Activated gamma-delta T cell treated with anti-CD3 and anti-CD28 coated beads, Interleukin-2, amount 50 U/mL, for 16 hours (primary cell): ENCODE measurements at regions not wholly inside any gene's neighbourhood (a gene's known extent, or its start where the extent isn't known, plus 50 kb on each side); places are given as distances from the start of the nearest gene placed in this dataset.

Source experiments
- DNase-seq: peaks from one replicate; pipeline ENCODE4 v3.0.0-alpha.2; 2020; ENCODE audit warnings: low read depth

DNA sequence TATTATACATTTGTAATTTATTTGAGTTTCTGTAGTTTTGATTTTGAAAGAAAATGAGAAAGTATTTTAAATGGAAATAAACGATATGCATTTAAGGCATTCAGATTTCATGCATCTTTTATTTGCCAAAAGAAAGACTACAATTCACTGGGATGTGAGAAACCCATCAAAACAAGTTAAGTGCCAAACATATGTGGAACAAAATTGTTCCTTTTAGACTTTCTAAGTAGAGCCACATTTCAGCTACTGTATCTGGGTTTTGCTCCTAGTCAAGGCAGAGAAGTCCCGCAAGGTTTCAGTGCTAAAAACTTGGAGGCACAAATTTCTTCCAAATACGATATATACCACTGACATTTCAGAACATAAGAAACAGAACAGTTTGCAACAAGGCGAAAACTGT lies 1191.9 kb downstream of the SLITRK5 start:
- no peak for DNase-seq

DNA sequence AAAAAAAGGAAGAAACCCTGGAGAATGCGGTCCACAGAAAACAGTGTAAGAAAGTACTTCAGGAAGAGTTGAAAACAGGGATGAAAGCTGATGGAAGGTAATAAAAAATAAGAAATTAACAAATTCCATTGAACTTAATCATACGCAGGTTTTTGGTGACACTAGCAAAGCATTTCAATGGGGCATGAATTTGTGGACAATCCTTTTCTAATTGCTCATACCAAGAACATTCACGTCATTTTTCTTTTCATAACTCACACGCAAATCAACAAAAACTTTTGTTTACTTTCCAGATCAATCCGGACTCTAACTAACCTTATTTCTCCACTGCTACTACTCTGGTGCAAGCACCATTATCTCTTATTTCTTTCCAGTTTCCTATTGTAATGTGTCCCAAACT lies 1195.0 kb downstream of the SLITRK5 start:
- DNase-seq: no peak

DNA sequence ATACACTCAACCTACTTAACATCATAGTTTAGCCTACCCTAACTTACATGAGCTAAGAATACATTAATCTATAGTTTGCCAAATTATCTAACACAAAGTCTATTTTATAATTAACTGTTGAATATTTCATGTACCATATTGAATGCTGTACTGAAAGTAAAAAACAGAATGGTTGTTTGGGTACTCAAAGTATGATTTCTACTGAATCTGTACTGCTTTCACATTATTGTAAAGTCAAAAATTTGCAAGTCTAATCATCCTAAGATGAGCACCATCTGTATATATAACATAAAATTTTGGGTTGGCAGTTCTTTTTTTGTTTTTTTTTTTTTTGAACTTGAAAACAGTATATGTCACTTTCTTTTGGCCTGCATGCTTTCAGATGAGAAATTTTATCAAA lies 1212.6 kb downstream of the SLITRK5 start:
- DNase-seq: no peak

DNA sequence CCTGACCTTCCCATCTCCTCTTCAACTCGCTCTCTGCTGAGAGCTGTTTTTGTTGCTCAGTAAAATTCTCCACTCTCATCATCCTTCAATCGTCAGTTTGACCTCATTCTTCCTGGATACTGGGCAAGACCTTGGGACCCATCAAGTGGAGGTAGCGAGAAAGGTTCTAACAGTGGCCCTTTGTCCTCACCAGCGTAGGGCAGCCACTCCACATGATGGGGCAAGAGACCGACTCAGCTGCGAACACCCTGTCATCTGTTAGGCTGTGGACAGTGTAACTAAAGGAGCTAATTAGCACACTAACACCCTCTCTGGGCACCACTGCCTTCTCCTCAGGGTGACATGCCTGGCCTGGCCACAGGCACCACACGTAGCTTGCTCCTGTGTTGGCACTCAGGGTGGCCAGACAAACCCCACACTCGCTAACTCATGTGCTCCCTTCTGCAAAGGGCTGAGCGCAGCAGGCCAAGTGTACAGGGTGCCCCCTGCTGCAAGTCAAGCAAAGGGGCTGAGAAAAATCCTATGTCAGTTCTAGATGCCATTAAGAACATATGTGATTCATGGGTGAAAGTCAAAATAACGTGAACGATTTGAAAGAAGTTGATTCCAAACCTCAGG lies 1216.0 kb downstream of the SLITRK5 start:
- no peak for DNase-seq

DNA sequence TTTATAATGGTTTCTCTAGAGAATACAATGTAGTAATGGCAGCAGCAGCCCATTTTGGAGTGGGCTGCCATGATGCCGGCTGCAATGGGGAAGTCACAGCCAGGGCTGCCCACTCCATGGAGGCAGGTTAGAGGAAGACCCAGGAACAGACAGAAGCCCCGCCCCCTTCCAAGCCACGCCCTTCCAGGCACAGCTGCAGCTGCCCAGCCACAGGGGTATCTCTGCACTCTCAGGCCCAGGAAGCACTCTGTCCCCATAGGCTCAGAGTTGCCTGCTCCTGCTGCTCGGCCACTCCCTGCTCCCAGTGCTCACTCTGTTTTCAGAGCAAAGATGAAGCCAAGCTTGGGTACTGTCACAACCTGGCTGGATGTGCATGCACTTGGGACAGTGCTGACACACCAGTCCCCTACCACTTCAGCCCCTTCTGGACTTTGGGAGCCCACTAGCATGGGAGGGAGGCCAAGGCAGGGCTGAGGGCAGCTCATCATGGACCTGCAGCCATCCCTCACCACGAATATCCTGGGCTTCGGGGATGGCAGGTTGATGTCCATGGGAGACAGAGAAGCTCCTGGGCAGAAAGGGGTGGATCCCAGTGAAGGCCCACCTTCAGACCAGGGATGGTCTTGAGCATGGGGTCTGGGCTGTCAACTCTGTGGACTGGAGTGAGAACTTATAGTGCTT lies 1224.2 kb downstream of the SLITRK5 start:
- DNase-seq: no peak

DNA sequence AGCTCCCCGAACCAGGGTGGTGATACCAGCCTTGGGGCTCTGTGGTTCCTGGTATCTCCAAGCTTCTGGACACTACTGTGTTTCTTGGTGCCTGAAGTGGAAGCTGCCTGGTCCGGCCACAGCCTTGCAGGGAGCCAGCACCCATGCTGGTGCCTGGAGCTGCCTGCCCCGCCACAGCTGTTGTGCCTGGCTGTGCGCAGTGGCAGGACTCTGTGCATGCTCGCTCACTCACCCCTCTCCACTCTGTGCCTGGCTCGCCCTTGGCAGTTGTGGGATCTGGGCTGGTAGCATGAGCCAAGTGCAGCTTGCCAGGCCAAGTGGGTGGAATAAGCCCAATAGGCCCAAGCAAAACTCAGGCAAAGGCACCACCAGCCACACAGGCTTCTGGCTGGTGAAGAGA lies 1225.3 kb downstream of the SLITRK5 start:
- DNase-seq: no peak

DNA sequence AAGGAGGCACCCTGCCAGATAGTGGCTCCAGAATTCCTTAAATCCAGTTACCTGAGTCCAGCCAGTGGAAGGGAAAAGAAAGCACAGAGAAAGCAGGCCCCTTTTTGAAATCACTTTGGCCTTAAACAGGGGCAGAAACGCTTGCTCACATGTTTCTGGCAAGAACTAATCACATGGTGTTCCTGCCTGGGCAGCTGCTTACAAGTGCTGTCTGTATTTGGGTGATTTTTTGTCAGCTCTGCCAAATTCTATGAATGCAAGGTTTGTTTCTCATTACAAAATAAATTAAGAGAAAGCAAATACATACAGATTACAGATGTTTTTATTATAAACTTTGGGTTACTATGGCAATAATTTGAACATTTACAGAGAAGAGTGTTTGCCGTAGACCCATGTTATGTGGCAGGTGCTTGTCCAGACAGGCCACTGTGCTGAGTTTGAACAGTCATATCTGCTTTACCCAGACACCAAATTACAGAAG lies 1237.8 kb downstream of the SLITRK5 start:
- DNase-seq: no peak

DNA sequence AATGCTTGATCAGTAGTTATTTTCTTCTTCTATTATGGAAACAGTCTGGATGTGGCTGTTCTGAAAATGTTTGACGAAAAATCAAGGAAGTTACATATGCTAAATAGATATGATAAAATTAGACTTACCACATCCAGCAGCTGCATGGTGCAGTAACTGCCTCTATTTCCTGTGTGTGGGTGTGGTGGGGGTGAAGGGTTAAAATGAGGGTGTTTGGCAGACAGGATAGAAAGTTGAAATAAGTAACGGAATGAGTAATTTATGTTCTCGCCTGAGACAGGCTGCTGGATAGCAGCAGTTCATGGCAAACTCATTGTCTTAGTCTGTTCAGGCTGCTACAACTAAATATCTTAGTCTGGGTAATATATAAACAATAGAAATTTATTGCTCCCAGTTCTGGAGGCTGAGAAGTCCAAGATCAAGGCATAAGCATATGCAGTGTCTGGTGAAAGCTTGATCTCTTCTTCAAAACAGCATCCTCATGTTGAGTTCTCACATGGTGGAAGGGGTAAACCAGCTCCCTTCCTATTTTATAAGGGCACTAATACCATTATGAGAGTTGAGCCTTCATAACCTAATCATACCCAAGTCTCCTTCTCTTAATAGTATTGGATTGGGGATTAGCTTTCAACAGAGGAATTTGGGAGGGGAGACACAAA lies 1248.9 kb downstream of the SLITRK5 start:
- DNase-seq: no peak

DNA sequence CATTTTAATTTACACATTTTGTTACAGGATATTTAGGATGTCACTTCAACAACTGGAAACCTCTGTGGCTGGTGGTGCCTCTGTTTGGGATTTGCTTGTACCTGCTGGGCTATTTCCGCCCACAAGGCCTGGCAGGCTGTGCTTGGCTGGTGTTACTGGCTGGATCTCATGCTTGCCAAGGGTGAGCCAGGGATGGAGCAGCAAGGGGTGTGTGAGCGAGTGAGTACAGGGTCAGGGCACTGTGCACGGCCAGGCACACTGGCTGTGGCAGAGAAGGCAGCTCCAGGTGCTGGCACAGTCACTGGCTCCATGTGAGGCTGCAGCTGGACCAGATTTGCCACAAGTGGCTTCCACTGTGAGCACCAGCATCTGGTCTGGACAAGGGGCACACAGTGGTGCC lies 1254.8 kb downstream of the SLITRK5 start:
- DNase-seq: no peak

DNA sequence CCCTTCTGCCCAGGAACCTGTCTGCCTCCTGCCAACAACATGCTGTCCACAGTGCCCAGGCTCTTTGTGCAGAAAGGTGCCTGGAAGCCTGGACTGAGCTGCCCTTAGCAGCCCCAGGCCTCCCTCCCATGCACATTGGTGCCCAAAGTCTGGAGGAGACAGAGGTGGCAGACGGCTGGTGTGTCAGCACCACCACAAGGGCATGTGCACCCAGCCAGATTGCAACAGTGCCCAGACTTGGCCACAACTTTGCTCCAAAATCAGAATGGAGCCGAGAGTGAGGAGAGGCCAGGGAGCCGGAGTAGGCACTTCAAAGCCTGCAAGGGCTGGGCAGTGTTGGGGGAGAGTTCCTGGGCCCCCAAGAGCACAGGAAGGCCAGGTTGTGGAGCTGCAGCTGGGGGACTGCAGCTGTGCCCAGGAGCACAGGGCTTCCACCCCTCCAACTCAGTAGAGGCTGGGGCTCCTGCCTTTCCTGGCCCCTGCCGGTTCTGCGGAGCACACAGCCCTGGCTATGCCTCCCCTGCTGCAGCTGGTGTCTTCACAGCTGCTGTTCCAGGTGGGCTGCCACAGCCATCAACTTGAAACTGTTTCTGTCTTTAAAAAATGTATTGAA lies 1255.8 kb downstream of the SLITRK5 start:
- DNase-seq: no peak

DNA sequence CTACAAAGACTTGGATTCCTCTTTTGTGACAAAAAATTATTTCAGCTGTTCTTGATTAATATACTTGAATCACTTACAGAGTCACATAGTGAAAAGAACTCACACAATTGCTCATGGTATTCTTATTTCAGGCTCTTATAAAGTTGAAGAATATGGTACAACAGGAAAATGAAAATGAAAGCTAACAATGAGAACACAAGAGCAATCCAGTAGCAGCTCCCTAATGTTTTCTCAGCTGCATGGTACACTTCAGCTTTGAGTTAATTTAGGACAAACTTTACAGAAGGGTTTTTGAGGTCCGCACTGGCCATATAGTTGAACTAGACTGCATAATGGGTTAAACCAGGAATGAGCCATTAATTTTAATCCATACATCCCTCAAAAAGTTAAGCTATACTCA lies 1261.8 kb downstream of the SLITRK5 start:
- no peak for DNase-seq

DNA sequence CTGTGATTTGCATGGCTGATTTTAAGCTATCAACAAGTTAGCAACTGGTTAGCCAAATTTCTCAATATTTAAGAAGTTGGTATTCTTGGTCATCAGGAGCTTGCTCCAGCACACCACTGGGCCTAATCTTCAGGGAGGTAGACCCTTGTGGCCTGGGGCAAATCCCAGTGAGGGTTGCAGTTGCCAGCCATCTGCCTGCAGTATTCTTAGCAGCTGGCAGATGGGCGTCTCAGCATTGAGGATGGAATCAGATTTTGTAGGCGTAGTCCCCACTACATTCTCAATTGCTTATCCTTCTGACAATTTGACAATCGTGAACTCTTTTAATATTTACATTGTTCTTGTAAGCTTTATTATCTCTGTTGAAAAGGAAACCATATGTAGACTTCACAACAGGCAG lies 1266.2 kb downstream of the SLITRK5 start:
- no peak for DNase-seq

DNA sequence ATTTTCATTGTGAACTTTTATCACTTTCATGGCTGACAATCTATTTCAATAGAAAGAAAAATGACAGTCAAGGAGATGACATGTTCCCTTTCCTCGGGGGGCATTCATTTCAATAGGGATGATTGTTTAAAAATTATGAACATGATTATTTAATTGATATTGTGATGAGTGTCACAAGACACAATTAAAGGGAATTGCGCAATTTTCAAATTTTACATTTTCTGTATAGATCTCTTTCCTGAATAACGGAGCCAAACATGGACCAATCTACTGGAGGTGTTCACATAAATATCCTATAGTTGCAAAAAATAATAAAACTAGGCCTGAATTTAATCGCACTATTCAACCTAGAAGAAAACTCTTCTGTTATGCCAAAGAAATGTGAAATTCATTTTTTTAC lies 1274.6 kb downstream of the SLITRK5 start:
- DNase-seq: no peak

DNA sequence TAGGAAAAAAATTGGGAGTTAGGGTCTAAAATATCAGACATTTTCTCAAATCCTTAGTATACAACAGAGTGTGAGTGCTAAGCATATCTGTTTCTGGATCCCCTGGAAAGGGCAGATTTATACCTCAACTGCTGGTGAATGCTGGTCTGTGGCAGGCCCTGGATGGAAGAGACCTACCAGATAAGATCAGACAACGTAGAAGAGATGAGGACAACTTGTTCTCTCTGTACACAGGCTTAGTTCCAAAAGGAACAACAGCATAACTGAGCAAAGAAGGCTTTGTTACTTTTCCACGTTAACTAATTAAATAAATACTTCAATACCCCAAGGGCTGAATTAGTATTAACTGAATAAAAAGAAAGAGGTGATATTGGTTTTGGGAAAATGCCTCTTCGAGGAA lies 1277.3 kb downstream of the SLITRK5 start:
- DNase-seq: no peak

DNA sequence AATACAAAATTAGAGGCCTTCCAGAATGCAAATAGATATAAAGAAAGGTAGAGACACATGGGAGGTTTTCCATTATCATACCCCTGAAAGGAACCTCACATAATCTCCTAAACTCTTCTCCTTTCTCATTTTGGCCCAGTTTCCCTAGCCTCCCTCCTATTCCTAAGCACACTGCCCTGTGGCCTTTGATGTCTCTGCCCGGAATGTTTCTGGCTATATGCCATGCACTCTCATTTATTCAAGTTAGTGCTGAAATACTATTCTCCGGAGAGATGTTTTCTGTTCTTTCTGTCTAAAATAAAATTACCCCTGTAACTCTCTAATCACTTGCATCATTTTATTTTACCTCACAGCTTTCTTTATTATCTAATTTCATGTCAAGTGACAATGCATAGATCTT lies 1287.7 kb downstream of the SLITRK5 start:
- no peak for DNase-seq

DNA sequence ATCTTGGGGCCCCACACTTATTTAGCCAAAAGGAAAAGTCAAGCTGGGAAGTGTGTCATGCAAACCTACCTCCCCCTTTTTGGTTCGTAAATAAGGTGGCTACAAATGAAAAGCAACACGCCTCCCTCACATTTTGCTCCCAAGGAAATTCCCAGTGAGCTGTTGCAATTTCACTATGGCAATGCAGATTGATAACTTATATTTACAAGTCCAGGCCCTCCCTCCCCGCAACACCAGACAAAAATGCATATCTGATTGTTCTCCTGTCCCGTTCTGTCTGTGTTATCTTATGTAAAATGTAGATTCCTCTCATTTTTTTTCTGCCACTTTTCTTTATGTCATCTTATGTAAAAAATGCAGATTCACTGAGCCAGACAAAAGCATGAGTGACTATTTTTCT lies 1305.3 kb downstream of the SLITRK5 start:
- DNase-seq: no peak

DNA sequence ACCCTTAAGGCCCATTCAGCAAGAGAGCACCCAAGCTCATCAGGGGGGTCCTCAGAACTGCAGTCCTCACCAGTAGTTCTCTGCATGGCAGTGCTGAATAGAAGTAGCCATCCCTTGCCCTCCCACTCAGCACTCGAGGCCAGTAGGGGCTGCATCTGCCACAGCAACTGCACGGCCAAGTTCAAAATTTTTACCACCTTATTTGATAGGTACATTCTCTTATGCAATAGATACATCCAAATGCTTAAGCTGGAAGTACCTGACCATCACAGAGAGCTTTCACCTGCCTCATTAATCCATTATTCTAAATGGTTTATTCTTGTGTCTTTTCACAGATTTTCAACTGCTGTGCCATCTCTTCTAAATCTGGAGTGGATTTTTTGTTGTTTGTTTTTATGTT lies 1307.4 kb downstream of the SLITRK5 start:
- DNase-seq: no peak

DNA sequence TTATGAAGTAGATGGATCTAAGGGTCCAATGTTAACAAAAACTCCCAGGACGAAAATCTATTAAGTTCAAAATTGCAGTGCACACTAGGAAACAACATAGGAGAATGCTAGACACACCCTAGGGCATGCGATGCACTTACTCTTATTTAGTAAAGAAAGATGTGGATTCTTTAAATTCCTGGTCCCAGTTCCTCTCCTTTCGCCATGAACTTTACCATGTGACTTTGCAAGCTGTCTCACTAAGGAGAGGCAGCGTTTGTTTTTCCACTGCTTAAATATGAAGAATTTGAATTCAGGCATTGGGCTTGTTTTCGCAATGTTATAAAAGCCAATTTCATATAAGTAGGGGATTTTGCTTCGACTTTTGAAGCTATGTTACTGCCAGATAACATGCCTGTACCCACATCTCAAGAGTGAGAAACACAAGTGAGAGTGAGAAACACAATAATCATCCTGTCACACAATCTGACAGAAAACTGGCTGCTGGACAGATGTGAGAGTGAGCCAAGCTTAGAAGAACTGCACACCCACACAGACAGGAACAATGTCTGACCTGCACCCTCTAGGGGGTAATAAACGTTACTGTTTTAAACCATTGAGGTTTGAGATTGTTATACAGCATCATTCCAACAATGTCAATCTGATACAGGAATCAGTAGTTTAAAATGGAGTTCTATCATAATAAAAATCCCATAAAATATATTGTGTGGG lies 1308.4 kb downstream of the SLITRK5 start:
- DNase-seq: no peak

DNA sequence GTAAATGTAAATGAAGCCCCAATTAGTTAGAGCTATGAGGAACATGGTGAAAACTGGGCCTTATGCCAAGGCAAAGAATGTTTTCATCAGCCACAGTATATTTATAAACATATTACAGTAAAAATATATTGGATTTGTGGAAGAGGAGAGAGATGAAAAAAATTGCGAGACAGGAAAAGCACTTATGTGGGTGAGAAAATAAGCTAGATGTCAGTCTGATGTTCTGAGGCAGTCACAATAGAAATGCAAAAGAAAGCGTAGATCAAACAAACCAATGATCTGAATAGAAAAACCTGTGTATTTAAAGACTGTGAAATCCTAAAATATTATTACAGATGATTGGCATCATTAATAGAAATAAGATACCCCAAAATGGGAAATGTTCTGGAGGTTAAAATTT lies 1332.5 kb downstream of the SLITRK5 start:
- no peak for DNase-seq

DNA sequence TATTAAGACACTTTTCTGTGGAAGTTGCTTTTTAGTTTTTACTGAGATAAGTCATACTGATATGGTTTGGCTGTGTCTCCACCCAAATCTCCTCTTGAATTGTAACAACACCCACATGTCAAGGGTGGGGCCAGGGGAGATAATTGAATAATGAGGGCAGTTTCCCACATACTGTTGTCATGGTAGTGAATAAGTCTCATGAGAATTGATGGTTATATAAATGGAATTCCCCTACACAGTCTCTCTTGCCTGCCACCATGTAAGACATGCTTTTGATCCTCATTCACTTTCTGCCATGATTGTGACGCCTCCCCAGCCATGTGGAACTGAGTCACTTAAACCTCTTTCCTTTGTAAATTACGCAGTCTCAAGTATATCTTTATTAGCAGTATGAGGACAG lies 1340.4 kb downstream of the SLITRK5 start:
- no peak for DNase-seq

DNA sequence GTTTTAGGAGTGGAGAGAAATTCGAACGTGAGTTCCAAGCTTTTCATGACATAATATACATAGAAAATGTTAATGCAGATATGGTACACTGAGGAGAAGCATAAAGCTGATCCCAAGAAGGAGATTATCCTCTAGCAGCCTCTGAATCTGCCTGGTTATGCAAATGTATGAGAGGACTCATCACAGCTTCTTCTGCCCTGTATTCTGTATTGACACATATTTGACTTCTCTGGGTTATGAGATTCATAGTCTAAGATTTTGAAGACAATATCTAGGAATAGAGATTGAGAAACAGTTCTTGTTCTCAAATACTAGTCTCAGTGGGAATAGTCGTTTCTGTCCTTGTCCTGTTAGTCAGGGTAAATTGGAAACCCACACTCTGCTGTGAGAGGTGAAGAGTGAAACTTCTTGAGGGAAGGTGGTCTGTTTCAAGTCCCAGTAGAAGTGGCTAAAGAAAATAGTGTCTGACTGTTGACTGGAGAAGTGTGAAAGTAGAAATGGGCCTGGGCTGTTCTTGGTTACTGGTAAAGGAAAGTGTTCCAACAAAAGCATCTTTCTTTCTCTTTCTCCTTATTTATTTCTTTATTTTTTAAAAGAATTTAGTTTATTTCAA lies 1356.6 kb downstream of the SLITRK5 start:
- no peak for DNase-seq

DNA sequence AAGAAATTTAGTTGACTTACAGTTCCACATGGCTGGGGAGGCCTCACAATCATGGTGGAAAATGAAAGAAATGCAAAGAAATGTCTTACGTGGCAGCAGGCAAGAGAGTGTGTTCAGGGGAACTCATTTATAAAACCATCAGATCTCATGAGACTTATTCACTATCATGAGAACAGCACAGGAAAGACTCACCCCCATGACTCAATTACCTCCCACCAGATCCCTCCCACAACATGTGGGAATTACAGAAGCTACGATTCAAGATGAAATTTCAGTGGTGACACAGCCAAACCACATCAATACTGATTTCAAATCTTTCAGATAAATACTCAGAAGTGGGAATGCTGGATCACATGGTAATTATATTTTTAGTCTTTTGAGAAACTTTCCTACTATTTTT lies 1357.9 kb downstream of the SLITRK5 start:
- DNase-seq: no peak
